ENCODE measurements at regions not wholly inside any gene's neighbourhood (a gene's known extent, or its start where the extent isn't known, plus 50 kb on each side); places are given as distances from the start of the nearest gene placed in this dataset.
"Not testable (repeated sequence)": the region's sequence is repeated elsewhere in the genome, so short reads cannot be mapped to it uniquely, and the experiment has no call there.

GRCh38 chr2:41031282-41031681, 579.4 kb upstream of the SLC8A1 start:
- Mint-ChIP-seq H3K36me3 (ENCODE audit: unreplicated experiment) (no peaks in the 10 kb centered on the region), H3K9me3 (ENCODE audit: unreplicated experiment) (no peaks in the 10 kb centered on the region), H3K27ac (ENCODE audit: unreplicated experiment) (no peak overlapping the region), H3K27me3 (ENCODE audit: unreplicated experiment) (no peaks in the 10 kb centered on the region), H3K4me3 (ENCODE audit: unreplicated experiment) (no peak overlapping the region), H3K4me1 (ENCODE audit: unreplicated experiment) (no peaks in the 10 kb centered on the region)
- no peak for DNase-seq (ENCODE audit: extremely low spot score, unreplicated experiment)
- TF ChIP-seq, protein P1, sequence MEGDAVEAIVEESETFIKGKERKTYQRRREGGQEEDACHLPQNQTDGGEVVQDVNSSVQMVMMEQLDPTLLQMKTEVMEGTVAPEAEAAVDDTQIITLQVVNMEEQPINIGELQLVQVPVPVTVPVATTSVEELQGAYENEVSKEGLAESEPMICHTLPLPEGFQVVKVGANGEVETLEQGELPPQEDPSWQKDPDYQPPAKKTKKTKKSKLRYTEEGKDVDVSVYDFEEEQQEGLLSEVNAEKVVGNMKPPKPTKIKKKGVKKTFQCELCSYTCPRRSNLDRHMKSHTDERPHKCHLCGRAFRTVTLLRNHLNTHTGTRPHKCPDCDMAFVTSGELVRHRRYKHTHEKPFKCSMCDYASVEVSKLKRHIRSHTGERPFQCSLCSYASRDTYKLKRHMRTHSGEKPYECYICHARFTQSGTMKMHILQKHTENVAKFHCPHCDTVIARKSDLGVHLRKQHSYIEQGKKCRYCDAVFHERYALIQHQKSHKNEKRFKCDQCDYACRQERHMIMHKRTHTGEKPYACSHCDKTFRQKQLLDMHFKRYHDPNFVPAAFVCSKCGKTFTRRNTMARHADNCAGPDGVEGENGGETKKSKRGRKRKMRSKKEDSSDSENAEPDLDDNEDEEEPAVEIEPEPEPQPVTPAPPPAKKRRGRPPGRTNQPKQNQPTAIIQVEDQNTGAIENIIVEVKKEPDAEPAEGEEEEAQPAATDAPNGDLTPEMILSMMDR (IDR thresholded peaks at IDR 0.05), result no peak

DNA sequence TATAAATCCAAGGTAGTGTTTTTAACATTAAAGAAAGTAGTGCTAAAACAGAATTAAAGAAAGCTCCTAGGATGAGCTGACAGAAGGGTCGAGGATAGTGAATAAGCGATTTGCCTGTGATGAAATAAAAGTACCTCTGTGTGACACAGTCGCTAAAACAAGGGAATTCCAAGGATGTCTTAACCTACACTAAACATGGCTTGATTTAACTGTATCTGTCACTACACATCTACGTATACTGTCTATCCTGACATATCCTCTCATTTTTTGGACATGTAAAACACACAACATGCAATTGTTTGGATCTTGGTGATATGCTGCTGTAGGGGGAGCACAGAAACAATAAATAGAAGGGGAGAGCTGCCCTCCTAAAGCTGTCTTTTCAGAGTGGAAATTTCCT, 580.8 kb upstream of the SLC8A1 start:
- DNase-seq (ENCODE audit: extremely low spot score, unreplicated experiment), result no peak
- Mint-ChIP-seq H3K36me3 (ENCODE audit: unreplicated experiment) (no peaks in the 10 kb centered on the region), H3K27me3 (ENCODE audit: unreplicated experiment) (no peaks in the 10 kb centered on the region), H3K9me3 (ENCODE audit: unreplicated experiment) (no peaks in the 10 kb centered on the region), H3K27ac (ENCODE audit: unreplicated experiment) (no peak overlapping the region), H3K4me3 (ENCODE audit: unreplicated experiment) (no peak overlapping the region), H3K4me1 (ENCODE audit: unreplicated experiment) (no peaks in the 10 kb centered on the region)
- TF ChIP-seq, protein P1 (IDR thresholded peaks at IDR 0.05), result no peak

- H3K4me3 Mint-ChIP-seq (ENCODE audit: unreplicated experiment), result no peak overlapping the region
- H3K36me3 Mint-ChIP-seq (ENCODE audit: unreplicated experiment), result no peaks in the 10 kb centered on the region
- H3K27me3 Mint-ChIP-seq (ENCODE audit: unreplicated experiment), result no peaks in the 10 kb centered on the region
- DNase-seq (ENCODE audit: extremely low spot score, unreplicated experiment), result no peak
- no peak overlapping the region for H3K27ac Mint-ChIP-seq (ENCODE audit: unreplicated experiment)
- H3K9me3 Mint-ChIP-seq (ENCODE audit: unreplicated experiment), result no peaks in the 10 kb centered on the region
- TF ChIP-seq, protein P1 (IDR thresholded peaks at IDR 0.05), result no peak
- H3K4me1 Mint-ChIP-seq (ENCODE audit: unreplicated experiment), result no peaks in the 10 kb centered on the region
These were observed 581.2 kb upstream of the SLC8A1 start for GRCh38 chr2:41033127-41033526.

- Mint-ChIP-seq H3K9me3 (ENCODE audit: unreplicated experiment) (no peaks in the 10 kb centered on the region), H3K27me3 (ENCODE audit: unreplicated experiment) (no peaks in the 10 kb centered on the region), H3K27ac (ENCODE audit: unreplicated experiment) (no peak overlapping the region), H3K4me3 (ENCODE audit: unreplicated experiment) (no peak overlapping the region), H3K36me3 (ENCODE audit: unreplicated experiment) (no peaks in the 10 kb centered on the region), H3K4me1 (ENCODE audit: unreplicated experiment) (no peaks in the 10 kb centered on the region)
- no peak for DNase-seq (ENCODE audit: extremely low spot score, unreplicated experiment)
- TF ChIP-seq, protein P1 (IDR thresholded peaks at IDR 0.05), result no peak
These were observed 586.5 kb upstream of the SLC8A1 start for GRCh38 chr2:41038408-41038807.

- H3K4me3 Mint-ChIP-seq (ENCODE audit: unreplicated experiment); DNase-seq (ENCODE audit: extremely low spot score, unreplicated experiment); H3K27ac Mint-ChIP-seq (ENCODE audit: unreplicated experiment); H3K27me3 Mint-ChIP-seq (ENCODE audit: unreplicated experiment); H3K36me3 Mint-ChIP-seq (ENCODE audit: unreplicated experiment); H3K4me1 Mint-ChIP-seq (ENCODE audit: unreplicated experiment); H3K9me3 Mint-ChIP-seq (ENCODE audit: unreplicated experiment): not testable (repeated sequence)
These were observed 587.9 kb upstream of the SLC8A1 start for GRCh38 chr2:41039750-41040149.
